HG02642 (cell line): ENCODE measurements at regions not wholly inside any gene's neighbourhood (a gene's known extent, or its start where the extent isn't known, plus 50 kb on each side); places are given as distances from the start of the nearest gene placed in this dataset.
"Not testable (repeated sequence)": the region's sequence is repeated elsewhere in the genome, so short reads cannot be mapped to it uniquely, and the experiment has no call there.

ENCODE experiments used
- ATAC-seq: cut with Tn5 transposase; IDR thresholded peaks from one replicate; pipeline ENCODE4 v1.9.1; 2021; ENCODE audit warnings: mild to moderate bottlenecking; ENCODE audit not compliant: unreplicated experiment, poor library complexity

GRCh38 chr2:57209799-57210198, 836.8 kb upstream of the VRK2 start:
- no peak for ATAC-seq

- ATAC-seq = no peak
Observed at GRCh38 chr2:57210855-57211254, 835.8 kb upstream of the VRK2 start.

- no peak for ATAC-seq
Observed at GRCh38 chr2:57217013-57217412, 829.6 kb upstream of the VRK2 start.

GRCh38 chr2:57218206-57218605, 828.4 kb upstream of the VRK2 start:
- no peak for ATAC-seq

GRCh38 chr2:57229706-57230105, 816.9 kb upstream of the VRK2 start:
- not testable (repeated sequence) for ATAC-seq

GRCh38 chr2:57232341-57232740, 814.3 kb upstream of the VRK2 start:
- ATAC-seq = not testable (repeated sequence)

- not testable (repeated sequence) for ATAC-seq
Observed at GRCh38 chr2:57251495-57251894, 795.1 kb upstream of the VRK2 start.

GRCh38 chr2:57276408-57276807, 770.2 kb upstream of the VRK2 start:
- not testable (repeated sequence) for ATAC-seq

- ATAC-seq = no peak
Observed at GRCh38 chr2:57278451-57278850, 768.2 kb upstream of the VRK2 start.

GRCh38 chr2:57291209-57291608, 755.4 kb upstream of the VRK2 start:
- ATAC-seq = no peak

GRCh38 chr2:57296795-57297517, 749.6 kb upstream of the VRK2 start:
- ATAC-seq = no peak

- no peak for ATAC-seq
Observed at GRCh38 chr2:57313678-57314077, 732.9 kb upstream of the VRK2 start.

- no peak for ATAC-seq
Observed at GRCh38 chr2:57314682-57315081, 731.9 kb upstream of the VRK2 start.

- no peak for ATAC-seq
Observed at GRCh38 chr2:57330447-57330846, 716.2 kb upstream of the VRK2 start.

GRCh38 chr2:57333221-57333620, 713.4 kb upstream of the VRK2 start:
- ATAC-seq = no peak

GRCh38 chr2:57343391-57344006, 703.1 kb upstream of the VRK2 start:
- no peak for ATAC-seq

- ATAC-seq = no peak
Observed at GRCh38 chr2:57368190-57368589, 678.4 kb upstream of the VRK2 start.

- ATAC-seq = no peak
Observed at GRCh38 chr2:57370882-57371585, 675.6 kb upstream of the VRK2 start.

GRCh38 chr2:57372237-57372984, 674.2 kb upstream of the VRK2 start:
- no peak for ATAC-seq

GRCh38 chr2:57373530-57373929, 673.1 kb upstream of the VRK2 start:
- ATAC-seq = no peak

- no peak for ATAC-seq
Observed at GRCh38 chr2:57376985-57377384, 669.6 kb upstream of the VRK2 start.
